ENCODE measurements at regions not wholly inside any gene's neighbourhood (a gene's known extent, or its start where the extent isn't known, plus 50 kb on each side); places are given as distances from the start of the nearest gene placed in this dataset.

GRCh38 chr9:16211946-16212345, 658.5 kb downstream of the BNC2 start:
- no peak for TF ChIP-seq CTCF (conservative IDR thresholded peaks at IDR 0.05 in 1 of 2, IDR thresholded peaks at IDR 0.05 in 1 of 2; ENCODE audit: extremely low read depth in 1 of 2, insufficient read depth in 1 of 2, low read depth in 1 of 2, low read length in 2 of 2)
- TF ChIP-seq EZH2 (IDR thresholded peaks at IDR 0.05; ENCODE audit: borderline replicate concordance, low read length) = no peak

All from mammary epithelial cell (primary cell).